ENCODE measurements at regions not wholly inside any gene's neighbourhood (a gene's known extent, or its start where the extent isn't known, plus 50 kb on each side); places are given as distances from the start of the nearest gene placed in this dataset.

- Histone ChIP-seq H3K36me3 (ENCODE audit: control insufficient read depth, insufficient read depth, low read length) (no peaks in the 10 kb centered on the region), H3K4me3 (ENCODE audit: low read depth, low read length) (no peak overlapping the region), H3K27me3 (ENCODE audit: control insufficient read depth, insufficient read depth, low read length) (no peaks in the 10 kb centered on the region)
- DNase-seq (ENCODE audit: low read depth) (peak; percentile 45), FAIRE-seq (no peak)
- TF ChIP-seq, protein P1, sequence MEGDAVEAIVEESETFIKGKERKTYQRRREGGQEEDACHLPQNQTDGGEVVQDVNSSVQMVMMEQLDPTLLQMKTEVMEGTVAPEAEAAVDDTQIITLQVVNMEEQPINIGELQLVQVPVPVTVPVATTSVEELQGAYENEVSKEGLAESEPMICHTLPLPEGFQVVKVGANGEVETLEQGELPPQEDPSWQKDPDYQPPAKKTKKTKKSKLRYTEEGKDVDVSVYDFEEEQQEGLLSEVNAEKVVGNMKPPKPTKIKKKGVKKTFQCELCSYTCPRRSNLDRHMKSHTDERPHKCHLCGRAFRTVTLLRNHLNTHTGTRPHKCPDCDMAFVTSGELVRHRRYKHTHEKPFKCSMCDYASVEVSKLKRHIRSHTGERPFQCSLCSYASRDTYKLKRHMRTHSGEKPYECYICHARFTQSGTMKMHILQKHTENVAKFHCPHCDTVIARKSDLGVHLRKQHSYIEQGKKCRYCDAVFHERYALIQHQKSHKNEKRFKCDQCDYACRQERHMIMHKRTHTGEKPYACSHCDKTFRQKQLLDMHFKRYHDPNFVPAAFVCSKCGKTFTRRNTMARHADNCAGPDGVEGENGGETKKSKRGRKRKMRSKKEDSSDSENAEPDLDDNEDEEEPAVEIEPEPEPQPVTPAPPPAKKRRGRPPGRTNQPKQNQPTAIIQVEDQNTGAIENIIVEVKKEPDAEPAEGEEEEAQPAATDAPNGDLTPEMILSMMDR (IDR thresholded peaks at IDR 0.05; ENCODE audit: insufficient read depth, low read length, severe bottlenecking): no peak
These were observed 256.3 kb upstream of the KLF14 start for GRCh38 chr7:130990178-130990832.

- DNase-seq (ENCODE audit: low read depth) (no peak), FAIRE-seq (no peak)
- Histone ChIP-seq H3K36me3 (ENCODE audit: control insufficient read depth, insufficient read depth, low read length) (no peaks in the 10 kb centered on the region), H3K27me3 (ENCODE audit: control insufficient read depth, insufficient read depth, low read length) (no peaks in the 10 kb centered on the region), H3K4me3 (ENCODE audit: low read depth, low read length) (no peak overlapping the region)
- TF ChIP-seq, protein P1 (IDR thresholded peaks at IDR 0.05; ENCODE audit: insufficient read depth, low read length, severe bottlenecking): no peak
These were observed 259.8 kb upstream of the KLF14 start for GRCh38 chr7:130993671-130994365.

DNA sequence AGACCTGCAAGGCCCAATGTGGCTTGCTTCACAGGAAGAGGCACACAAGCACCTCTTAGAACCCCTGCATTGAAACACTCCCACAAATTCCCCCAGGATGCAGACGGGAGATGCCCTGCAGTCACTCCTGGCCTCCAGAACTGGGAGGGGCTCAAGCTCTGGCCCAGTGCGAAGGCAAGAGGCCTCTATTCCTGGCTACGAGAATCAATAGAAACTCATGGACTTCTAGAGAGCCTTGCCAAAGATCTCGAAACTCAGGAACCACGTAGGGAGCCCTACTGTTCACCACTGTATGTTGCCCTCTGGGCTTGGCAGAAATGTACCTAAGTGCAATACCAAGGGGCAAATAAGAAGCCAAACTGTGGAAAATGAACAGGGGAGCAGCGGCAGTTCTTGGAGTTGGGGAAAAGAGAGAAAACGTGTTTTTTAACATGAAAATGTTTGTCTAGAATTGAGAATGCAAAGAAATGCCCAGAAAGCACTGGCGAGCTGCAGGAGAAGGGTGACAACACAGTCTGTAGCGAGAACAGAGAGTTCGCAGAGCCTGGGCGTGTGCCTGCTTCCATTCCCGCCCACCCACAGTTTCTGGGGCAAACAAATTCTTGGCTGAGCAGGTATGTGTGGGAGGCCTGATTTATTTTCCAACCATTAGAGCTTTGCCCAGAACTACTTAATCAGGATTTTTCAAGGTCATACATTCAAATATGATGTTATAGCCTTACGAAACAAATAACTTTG, 260.5 kb upstream of the KLF14 start:
- H3K4me3 ChIP-seq (ENCODE audit: low read depth, low read length): no peak overlapping the region
- DNase-seq (ENCODE audit: low read depth): peak; percentile 76

GRCh38 chr7:130995252-130996081, 261.5 kb upstream of the KLF14 start:
- TF ChIP-seq, protein P1 (IDR thresholded peaks at IDR 0.05; ENCODE audit: insufficient read depth, low read length, severe bottlenecking): no peak
- no peak for FAIRE-seq
- no peaks in the 10 kb centered on the region for H3K27me3 ChIP-seq (ENCODE audit: control insufficient read depth, insufficient read depth, low read length)
- no peaks in the 10 kb centered on the region for H3K36me3 ChIP-seq (ENCODE audit: control insufficient read depth, insufficient read depth, low read length)
- DNase-seq (ENCODE audit: low read depth): peak; percentile 97
- H3K4me3 ChIP-seq (ENCODE audit: low read depth, low read length): no peak overlapping the region

More for the DNA sequence above, 260.5 kb upstream of the KLF14 start:
- TF ChIP-seq, protein P1 (IDR thresholded peaks at IDR 0.05; ENCODE audit: insufficient read depth, low read length, severe bottlenecking): no peak
- no peak for FAIRE-seq
- no peaks in the 10 kb centered on the region for H3K27me3 ChIP-seq (ENCODE audit: control insufficient read depth, insufficient read depth, low read length)
- H3K36me3 ChIP-seq (ENCODE audit: control insufficient read depth, insufficient read depth, low read length): no peaks in the 10 kb centered on the region

DNA sequence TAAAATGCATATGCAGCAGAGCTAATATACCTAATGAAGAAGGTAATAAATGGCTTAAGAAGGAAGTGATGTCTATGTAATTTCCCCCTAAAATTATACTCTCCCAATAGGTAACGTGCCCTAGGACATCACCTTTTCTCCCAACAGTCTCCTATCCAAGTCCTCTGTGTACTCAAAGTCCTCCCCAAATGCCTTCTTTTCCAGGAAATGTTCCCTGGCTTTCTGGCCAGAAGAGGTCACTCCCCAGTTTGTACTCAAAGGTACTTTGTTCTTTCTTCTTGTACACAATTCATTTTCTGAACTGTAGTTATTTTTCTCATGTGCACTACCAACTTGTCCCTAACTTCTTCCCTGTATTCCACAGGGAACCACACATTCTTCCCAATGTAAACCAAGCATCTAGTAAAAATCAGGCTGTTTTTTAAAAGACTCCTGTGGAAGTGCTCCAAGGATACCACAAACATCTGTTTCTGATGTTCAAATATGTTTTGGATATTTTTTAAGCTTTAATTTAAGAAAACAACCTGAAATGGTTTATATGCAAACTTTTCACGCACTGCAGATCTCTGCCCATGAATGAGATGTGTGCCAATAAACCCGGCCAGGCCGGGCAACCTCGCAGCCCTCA, 262.3 kb upstream of the KLF14 start:
- DNase-seq (ENCODE audit: low read depth): no peak
- Histone ChIP-seq H3K36me3 (ENCODE audit: control insufficient read depth, insufficient read depth, low read length) (no peaks in the 10 kb centered on the region), H3K4me3 (ENCODE audit: low read depth, low read length) (no peak overlapping the region), H3K27me3 (ENCODE audit: control insufficient read depth, insufficient read depth, low read length) (no peaks in the 10 kb centered on the region)
- TF ChIP-seq, protein P1 (IDR thresholded peaks at IDR 0.05; ENCODE audit: insufficient read depth, low read length, severe bottlenecking): no peak
- no peak for FAIRE-seq

Data from bronchial epithelial cell (primary cell).